HG02623 (cell line): ENCODE measurements at regions not wholly inside any gene's neighbourhood (a gene's known extent, or its start where the extent isn't known, plus 50 kb on each side); places are given as distances from the start of the nearest gene placed in this dataset.

Source experiments
- ATAC-seq: cut with Tn5 transposase; IDR thresholded peaks from one replicate; pipeline ENCODE4 v1.9.1; 2021; ENCODE audit warnings: moderate library complexity; ENCODE audit not compliant: unreplicated experiment

DNA sequence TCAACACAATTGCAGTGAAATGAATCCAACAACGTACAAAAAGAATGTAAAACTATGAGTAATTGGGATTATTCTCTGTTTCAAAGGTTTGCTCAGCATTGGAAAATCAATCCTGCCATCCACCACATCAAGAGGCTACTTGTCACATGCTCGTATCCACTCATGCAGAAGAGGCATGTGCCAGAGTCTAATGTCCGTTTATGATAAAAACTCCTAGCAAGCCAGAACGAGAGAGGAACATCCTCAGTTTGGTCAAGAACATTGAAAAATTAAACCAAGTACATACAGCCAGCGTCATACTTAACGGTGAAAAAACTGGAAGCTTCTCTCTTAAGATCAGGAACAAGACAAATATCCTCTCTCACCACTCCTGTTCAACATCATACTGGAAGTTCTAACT, 563.9 kb upstream of the TMEM132C start:
- no peak for ATAC-seq

DNA sequence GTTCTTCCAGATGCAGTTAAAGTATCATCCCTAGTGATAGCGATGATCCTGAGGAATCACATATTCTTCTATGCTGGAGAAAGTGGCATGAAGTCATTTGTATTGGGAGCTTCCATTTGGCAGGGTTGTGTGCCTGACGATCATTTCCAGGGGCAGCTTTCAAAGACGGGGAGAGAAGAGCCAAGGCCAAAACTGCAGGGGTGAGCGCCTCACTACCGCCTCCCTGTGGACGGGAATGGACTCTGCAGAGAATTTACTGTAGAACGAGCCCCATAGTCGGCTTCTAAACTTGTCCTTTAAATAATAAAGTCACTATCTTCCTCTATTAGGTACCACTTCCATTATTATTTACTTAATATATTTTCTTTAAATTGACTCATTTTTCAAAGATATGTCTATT, 555.9 kb upstream of the TMEM132C start:
- no peak for ATAC-seq

- ATAC-seq, result no peak
Measured at GRCh38 chr12:127712561-127712960, 554.4 kb upstream of the TMEM132C start.

- no peak for ATAC-seq
Measured at GRCh38 chr12:127716166-127716565, 550.8 kb upstream of the TMEM132C start.

- ATAC-seq, result no peak
Measured at GRCh38 chr12:127717278-127717677, 549.7 kb upstream of the TMEM132C start.

- no peak for ATAC-seq
Measured at GRCh38 chr12:127720334-127720733, 546.6 kb upstream of the TMEM132C start.

- no peak for ATAC-seq
Measured at GRCh38 chr12:127722611-127723010, 544.4 kb upstream of the TMEM132C start.

- no peak for ATAC-seq
Measured at GRCh38 chr12:127723251-127723650, 543.7 kb upstream of the TMEM132C start.

DNA sequence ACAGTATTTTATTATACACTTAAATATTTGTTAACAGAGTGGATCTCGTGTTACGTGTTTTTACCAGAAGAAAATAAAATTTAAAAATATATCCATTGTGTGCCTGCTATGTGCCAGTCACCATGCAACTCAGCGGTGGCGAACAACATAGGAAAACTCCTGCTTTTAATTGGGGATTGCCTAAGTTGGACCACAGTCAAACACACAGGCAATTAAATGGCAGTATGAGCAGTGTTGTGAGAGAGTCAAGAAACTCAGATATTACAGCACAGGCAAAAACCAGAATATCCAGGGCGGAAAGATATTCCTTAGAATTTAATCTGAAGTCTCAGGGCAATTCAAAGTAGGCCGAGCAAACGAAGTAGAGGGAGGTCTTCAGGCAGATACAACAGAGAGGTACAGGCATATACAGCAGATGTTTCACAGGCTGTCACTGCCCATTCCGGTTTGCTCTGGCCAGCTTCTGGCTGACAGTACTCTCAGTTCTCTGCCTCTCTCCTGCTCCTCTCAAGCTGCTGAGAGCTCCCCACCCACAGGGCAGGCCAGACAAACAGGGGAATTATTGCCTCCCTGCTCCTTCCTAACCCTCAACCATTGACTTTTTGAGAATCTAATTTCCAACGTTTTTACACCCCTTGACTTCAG, 540.2 kb upstream of the TMEM132C start:
- no peak for ATAC-seq

GRCh38 chr12:127728285-127728684, 538.7 kb upstream of the TMEM132C start:
- no peak for ATAC-seq

DNA sequence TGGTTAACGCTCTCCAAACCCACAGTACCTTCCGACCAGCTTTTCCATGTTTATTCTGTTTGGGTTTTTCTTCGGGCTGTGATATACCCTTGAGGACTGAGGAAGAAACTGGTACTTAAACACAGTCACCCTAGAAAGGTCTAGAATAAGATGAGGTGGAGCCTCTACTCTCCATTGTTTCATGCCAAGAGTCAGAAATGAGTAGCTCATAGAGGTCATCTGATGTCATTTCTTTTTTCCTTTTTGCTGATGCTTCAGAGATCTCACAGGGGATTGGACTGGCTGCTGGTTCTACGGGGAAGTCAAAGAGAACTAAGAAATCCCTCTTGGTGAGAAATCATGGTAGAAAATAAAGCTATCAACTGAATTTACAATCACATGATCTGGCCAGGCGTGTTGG, 538.2 kb upstream of the TMEM132C start:
- ATAC-seq, result no peak

DNA sequence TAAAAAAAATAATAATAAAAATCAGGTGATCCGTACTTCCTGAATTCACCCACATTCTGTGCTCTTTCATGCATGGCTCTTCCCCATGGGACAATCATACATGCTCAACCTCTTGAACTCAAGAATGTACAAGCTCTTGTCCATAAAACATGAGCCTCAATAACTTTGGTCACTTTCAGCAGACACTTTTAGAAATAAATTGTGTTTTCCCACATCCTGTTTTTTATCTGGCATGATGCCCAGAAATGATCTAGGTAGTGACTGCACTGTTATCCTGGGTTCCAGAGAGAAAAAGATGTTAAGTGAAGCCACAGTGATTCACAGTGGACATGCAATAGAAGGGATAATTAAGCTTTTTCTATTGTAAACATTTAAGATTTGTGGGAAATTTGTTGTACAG, 537.6 kb upstream of the TMEM132C start:
- no peak for ATAC-seq

GRCh38 chr12:127731657-127732056, 535.3 kb upstream of the TMEM132C start:
- no peak for ATAC-seq

- no peak for ATAC-seq
Measured at GRCh38 chr12:127742231-127742630, 524.7 kb upstream of the TMEM132C start.

DNA sequence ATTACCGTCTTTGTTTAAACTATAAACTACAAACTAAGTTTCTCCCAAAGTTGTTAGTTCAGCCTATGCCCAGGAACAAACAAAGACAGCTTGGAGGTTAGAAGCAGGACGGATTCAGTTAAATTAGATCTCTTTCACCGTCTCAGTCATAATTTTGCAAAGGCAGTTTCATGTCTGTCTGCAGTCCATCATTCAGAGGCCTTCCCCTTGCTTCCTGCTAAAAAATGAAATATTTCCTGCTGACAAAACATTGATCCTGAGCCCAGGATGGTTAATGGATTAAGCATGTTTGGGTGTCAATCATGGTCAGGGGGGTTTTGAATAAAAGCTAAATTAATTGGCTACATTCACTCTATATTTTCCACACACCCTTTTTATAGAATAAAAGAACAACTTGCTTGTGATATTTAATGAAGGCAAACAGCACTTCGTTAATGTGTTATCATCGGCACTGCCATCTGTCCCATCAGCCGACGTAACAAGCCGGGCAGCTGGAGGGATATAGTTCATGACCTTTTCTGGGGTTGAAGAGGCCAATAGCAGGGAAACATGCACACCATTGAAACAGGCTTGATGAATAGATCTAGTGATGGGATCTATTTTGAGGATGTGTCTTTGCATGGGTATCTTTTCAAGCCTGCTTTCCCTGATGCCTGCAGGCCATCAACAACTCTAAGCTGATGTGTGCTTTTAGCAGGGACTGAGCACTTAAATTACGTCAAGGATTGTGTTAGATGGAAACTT, 521.3 kb upstream of the TMEM132C start:
- ATAC-seq, result no peak

DNA sequence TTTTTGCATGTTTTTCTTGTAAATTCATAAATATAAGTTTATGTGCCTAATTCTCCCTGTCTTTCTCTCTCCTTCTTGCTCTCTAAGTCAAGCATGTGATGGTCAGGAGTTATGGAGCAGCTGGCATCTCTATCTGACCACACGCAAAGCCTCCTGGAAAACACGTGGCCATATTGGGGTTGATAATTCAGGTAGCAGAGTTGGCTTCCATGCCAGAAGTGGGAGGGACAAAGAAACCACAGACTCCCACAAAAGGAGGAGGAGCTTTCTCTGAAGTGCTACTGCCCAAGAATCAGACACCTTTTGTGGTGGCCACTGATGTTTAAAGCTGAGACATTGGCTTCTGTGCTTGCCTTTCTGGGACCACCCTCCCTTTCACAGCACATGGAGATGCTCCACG, 517.6 kb upstream of the TMEM132C start:
- no peak for ATAC-seq

GRCh38 chr12:127750076-127750840, 516.7 kb upstream of the TMEM132C start:
- ATAC-seq, result no peak

- ATAC-seq, result no peak
Measured at GRCh38 chr12:127752802-127753201, 514.2 kb upstream of the TMEM132C start.

DNA sequence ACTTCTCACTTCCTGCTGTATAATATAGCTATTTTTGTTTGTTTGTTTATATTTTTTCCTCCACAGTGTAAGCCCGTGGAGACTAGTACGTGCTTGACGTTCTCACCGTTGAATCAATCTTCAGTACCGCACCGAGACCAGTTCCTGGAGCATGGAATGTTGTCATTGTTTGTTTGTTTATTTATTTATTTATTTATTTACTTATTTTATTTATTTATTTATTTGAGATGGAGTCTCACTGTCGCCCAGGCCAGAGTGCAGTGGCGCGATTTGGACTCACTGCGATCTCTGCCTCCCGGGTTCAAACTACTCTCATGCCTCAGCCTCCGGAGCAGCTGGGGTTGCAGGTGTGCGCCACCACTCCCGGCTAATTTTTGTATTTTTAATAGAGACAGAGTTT, 506.6 kb upstream of the TMEM132C start:
- no peak for ATAC-seq

- ATAC-seq, result no peak
Measured at GRCh38 chr12:127760996-127761395, 506.0 kb upstream of the TMEM132C start.

DNA sequence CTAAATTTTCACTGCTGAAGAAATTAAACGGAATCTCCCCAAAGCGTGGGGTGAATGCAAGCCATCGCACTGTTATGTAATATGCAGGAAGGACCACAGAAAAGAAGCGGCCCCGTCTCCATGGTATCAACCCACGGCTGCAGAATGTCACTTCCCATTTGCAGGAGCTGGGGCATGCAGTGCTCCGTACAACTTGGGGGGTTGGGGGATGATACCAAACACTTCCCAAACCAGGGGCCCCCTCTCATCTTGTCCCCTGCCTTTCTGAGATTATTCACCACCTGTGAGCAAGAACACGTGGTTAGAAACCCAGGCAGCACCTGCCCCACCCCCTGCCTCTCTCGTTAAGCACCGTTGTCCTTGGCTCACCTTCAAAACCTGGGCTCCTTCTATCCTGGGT, 505.1 kb upstream of the TMEM132C start:
- no peak for ATAC-seq

DNA sequence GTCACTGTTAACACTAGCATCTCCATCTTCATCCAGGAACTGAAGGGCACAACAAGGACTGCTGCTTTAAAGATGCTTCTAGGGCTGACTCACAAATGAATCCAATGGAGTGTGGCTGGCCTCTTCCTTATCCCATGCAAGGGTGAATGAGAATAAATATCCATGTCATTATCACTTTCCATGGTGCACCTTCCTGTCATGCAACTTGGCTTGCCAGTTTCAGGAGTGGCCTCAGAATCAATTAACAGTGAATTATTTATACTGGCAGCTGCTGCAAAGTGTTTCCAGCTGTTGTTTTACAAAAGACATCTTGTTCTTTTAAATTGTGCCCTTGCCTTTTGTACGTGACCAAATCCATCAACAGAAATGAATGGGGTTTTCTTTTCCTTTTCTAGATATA, 499.3 kb upstream of the TMEM132C start:
- ATAC-seq, result no peak
